Dermis blood vessel endothelial cell (primary cell): ENCODE measurements at regions not wholly inside any gene's neighbourhood (a gene's known extent, or its start where the extent isn't known, plus 50 kb on each side); places are given as distances from the start of the nearest gene placed in this dataset.
A peak's percentile ranks its signal among the peaks of the same experiment; 100 is the strongest.
"Not testable (repeated sequence)": the region's sequence is repeated elsewhere in the genome, so short reads cannot be mapped to it uniquely, and the experiment has no call there.

Experiments
- DNase-seq: peaks from one replicate; pipeline ENCODE4 v3.0.0; 2010

DNA sequence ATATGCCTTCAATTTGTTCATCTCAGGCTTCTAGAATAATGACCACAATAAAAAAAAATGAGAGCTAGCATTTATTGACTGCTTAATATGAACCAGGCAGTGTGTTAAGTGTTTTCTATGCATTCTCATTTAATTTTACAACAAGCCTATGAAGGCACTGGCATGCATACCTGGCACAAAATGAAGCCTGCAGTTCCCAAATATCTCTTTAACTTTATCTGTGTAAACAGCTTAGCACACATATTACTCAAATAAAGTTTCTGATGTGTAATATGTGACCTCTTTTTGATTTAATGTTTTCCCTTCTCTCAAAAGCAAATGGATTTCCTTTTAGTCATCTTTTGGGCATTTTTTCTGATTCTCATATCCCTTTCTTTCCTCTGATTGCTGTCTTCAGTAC, 671.8 kb downstream of the PCDH7 start:
- DNase-seq, result no peak

DNA sequence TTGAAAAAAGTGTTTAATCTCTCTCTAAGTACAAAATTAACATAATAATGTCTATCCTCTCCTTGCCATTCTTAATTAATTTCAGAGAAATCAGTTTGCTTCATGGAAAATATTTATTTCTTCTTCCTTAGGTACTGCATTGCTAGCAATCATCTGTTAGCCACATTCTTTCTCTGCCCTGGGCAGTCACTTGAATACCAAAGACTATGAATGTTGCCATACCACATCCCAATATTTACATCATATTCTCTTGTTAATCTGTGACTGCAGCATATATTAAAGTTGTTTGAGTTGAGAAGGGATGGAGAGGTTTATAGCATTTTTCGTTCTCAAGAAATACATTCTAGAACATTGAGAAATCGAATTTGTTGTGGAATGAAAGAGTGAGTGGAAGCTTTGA, 672.8 kb downstream of the PCDH7 start:
- no peak for DNase-seq

GRCh38 chr4:31408121-31408520, 688.0 kb downstream of the PCDH7 start:
- DNase-seq, result no peak

DNA sequence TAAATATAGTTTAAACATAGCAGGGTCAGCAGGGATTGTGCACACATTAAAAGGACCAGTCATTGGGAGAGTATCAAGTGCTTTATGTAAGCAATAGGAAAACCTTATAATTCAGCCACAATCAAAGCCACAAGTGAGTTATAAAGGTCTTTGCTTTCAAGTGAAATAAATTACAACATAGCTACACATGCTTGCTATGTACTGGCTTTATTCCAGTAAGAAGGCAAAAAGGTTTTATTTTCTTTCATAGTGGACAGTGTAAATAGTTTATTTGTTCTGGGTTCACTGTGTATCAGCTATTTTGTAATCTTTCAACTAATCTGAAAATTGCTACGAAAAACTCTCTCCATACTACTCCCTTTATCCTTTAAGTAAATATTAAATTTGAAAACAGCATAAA, 691.4 kb downstream of the PCDH7 start:
- no peak for DNase-seq

GRCh38 chr4:31415629-31416028, 695.5 kb downstream of the PCDH7 start:
- DNase-seq, result no peak

- DNase-seq, result no peak
Measured at GRCh38 chr4:31416498-31416897, 696.3 kb downstream of the PCDH7 start.

DNA sequence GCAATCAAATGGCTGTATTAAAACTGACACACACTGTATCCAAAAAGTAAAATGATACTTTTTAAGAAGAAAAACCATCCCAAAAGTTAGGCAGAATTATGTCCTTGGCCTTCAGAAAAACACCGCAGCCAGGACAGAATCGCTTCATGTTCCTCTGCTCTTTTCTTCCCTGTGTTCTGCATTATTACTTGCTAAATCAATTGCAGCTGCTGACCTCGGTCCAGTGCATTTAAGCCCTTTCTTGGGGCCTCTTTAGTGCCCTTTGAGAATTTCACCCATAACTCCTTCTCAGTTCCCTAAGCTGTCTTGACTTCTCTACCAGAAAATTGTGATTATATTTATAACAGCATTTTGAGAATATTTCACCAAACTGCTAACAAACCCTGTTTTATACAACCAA, 696.9 kb downstream of the PCDH7 start:
- no peak for DNase-seq

DNA sequence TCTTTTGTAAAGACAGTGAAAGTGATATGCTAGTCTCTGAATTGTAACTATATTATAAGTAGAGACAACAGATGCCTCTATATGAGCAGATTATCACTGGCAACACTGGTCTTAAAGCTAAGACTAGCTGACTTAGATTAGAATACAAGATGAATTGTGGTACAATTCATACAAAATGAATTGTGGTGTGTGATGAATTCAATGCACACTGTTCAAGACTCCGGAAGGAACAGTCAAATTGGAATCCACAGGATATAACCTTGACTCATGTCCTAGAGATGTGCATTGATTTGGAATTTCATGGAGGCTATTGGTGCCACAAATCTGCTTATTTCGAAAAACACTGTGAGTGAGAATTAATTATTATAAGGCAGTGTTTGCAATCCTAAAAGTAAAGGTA, 701.8 kb downstream of the PCDH7 start:
- peak; percentile 0 for DNase-seq

DNA sequence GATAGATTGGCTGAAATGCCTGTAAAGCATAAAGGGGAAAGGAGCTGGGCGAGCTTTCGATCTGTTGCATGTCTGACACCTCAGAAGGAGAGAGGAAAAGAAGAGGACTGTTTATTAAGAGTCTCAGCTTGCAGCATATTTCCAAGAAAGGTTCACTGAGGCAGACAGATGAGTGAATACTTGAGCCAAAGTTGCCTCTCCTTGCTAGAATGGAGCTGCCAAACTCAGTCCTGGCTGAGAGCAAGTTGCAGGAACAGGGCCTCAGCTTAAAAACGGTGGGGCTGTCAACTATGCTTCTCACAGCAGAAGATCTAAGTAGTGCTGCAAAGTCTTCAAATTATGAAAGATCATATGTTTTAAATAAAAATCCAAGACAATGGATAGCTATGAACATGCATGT, 707.5 kb downstream of the PCDH7 start:
- no peak for DNase-seq

DNA sequence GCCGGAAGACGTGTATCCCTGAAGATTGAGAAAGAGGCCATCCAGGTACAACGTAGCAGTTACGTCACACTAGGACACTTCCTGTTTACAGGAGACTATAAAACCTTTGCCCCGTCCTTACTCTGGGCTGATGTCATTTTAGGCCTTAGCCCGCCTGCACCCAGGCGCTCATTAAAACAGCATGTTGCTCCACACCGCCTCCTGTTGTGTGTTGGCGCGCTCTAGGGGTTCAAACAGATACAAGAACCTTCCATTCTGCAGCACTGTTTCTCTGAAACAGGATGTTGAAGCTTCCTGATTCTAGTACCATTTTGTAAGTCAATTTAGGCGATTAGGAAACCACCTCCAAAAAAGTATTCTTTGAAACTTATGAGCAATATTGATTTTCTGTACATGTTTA, 722.1 kb downstream of the PCDH7 start:
- no peak for DNase-seq

DNA sequence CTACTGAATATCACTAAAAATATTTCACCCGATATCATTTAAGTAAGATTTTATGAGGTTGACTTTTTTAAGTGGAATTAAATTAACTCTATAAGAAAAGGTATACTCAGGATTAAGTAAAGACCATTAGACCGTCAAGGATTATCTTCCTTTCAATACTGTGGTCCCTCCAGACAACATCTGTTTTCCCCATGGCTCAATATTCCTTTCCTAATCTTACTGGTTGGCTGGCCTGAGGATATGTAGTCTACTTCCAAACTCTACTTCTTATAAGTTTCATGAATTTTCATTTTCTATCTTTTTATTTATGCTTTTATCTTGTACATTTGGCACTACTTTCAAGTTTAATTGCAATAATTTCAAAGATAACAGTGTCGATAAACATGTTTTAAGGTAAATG, 725.4 kb downstream of the PCDH7 start:
- DNase-seq, result no peak

DNA sequence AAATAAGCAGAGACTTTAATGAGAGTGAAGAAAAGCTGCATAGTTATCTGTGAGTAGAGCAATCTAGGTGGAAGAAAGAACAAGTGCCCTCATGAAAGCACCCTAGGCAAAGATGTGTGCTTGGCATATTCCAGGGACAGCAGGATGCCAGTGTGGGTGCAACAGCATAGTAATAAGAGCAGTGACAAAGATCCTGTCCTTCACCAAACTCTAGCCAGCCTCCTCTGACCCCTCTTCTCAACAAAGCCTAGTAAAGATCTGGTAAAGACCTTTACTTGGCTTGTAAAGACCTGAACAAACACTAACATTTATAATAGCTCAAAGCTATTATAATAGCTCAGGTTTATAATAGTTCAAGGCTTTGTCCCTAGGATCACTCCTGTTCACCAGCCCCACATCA, 735.4 kb downstream of the PCDH7 start:
- DNase-seq, result no peak

DNA sequence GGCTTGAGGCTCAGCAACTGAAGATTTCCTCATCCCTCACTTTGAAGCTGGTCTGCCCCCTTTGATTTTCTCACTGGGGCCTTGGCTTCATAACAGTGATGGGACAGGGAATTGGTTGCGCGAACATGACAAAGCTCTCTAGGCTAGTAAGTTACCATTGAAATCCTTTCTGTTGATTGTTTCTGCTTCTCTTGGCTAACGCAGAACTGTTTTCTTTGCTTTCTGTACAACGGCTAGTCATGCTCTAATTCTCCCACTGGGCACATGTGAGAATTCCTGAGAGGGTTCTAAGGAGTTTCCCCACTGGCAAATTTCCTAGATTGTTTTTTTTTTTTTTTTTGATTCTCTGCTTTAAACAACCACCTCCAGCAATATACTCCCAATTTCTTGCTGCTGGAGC, 738.6 kb downstream of the PCDH7 start:
- DNase-seq, result no peak

- DNase-seq, result no peak
Measured at GRCh38 chr4:31461421-31461820, 741.3 kb downstream of the PCDH7 start.

DNA sequence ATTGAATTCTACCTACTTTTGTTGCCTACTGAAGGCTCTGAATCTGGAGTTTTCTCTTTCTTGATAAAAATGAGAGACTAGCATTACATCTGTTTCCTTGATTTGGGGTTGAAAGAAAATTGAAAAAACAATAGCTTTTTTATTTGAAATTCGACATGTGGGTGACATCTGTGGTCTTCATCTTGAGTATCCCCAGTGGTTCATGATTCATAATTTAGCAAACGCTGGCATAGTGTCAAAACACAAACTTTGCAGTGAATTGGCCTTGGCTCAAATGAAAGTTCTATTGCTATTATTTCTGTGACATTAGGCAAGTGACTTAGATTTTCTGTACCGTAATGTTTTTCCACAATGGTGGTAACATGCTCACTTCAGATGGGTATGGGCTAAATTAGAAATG, 747.6 kb downstream of the PCDH7 start:
- DNase-seq, result no peak

DNA sequence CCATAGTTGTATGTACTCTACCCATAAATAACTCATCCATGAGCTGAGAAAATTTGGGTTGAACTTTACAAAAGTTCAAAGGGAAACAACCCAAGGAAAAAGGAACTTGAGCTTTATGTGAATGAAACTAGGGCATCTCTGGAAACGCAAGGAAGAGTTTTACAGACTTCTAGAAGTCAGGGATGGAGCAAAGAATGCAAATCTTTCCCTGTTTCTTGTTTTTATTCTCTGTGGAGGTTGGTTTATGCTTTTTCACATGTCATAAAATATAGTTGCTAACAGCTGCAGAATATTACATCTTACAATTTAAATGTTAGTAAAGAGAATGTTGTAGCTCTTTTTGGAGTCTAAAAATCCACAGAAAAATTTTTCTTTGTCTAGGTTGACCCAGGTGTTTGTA, 754.1 kb downstream of the PCDH7 start:
- no peak for DNase-seq

DNA sequence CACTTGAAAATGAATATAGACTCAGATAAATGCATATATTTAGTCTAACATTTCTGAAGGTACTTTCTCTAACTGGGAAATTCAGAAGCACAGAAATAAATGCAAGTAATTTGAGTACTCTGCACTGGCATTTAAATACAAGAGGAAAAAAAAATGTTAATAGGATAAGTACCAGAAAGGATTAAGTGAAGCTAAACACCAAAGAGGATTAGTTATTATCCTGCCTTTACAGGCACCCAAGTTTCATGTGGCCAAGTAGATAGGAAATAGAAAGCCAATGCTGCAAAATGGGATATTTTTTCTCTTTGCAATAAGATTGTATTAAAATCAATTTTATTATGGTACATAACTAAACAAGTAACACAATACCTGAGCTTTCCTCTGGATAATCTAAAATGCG, 762.5 kb downstream of the PCDH7 start:
- DNase-seq, result no peak

DNA sequence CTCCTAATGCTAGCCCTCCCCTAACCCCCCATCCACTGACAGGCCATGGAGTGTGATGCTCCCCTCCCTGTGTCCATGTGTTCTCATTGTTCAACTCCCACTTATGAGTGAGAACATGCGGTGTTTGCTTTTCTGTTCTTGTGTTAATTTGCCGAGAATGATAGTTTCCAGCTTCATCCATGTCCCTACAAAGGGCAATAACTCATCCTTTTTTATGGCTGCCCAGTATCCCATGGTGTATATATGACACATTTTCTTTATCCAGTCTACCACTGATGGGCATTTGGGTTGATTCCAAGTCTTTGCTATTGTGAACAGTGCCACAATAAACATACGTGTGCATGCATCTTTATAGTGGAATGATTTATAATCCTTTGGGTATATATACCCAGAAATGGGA, 779.0 kb downstream of the PCDH7 start:
- not testable (repeated sequence) for DNase-seq

DNA sequence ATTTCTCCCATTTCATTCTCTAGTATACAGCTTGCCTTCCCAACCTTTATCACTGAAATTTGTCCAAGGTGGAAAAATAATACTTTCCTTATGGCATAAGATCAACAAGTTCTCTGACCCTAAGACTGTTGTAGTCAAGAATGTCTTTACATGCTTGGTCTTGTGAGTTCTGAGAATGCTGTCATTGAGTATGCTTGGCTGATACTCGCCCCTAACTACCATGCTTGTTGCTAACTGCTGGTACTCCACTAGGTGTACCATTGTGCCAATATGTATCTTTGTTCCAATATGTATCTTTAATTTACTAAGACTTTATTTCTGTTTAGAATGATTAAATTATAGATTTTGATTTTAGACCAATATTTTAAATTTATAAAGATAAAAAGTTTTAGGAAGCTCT, 796.4 kb downstream of the PCDH7 start:
- no peak for DNase-seq

- no peak for DNase-seq
Measured at GRCh38 chr4:31518796-31519250, 798.7 kb downstream of the PCDH7 start.

DNA sequence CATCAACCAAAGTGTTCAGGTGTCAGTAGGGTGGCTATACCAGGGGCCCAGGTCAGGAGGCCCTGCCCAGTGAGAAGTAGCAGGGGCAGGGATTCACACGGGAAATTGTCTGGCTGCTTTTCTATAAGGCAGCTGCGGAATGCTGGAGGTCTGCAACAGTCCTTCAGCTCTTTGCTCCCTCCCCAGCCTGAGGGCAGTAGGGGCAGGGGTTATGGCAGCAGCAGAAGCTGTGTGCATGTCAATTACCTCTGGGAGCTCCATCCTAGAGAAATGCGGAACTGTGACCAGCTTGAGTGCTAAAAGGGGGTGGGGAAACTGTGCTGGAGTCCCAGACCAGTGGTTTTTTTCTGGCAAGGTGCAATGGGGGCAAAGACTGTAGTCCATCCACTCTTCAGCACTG, 810.4 kb downstream of the PCDH7 start:
- no peak for DNase-seq

GRCh38 chr4:31538877-31539276, 818.7 kb downstream of the PCDH7 start:
- DNase-seq, result no peak

- no peak for DNase-seq
Measured at GRCh38 chr4:31539284-31540069, 819.3 kb downstream of the PCDH7 start.

DNA sequence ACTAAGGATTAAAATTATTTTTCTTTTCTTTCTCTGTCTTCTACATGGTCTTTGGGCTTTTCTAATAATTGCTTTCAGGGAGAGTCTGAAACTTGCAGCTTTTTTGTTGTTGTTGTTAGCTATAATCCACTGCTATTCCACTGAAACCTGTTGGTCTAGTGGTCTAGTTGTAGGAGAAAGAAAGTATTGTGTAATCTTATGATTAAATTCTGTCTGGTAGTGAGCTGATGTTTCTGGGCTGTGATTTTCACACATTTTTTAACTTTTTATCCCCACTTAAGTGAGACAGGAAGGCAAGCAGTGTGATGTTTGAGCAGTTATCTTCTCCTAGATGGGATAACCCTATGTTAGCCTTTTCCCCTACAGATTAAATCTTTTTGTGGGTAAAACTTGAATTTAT, 825.2 kb downstream of the PCDH7 start:
- no peak for DNase-seq

GRCh38 chr4:31545755-31546154, 825.6 kb downstream of the PCDH7 start:
- DNase-seq, result no peak
